D721Med (cell line): ENCODE measurements at regions not wholly inside any gene's neighbourhood (a gene's known extent, or its start where the extent isn't known, plus 50 kb on each side); places are given as distances from the start of the nearest gene placed in this dataset.

Experiments used
- DNase-seq: peaks from one replicate; pipeline ENCODE4 v3.0.0; 2011; ENCODE audit warnings: low spot score; ENCODE audit not compliant: insufficient read length
- FAIRE-seq: peaks from 2 replicates; lab custom pipeline; 2011; peaks lifted over from hg19 to GRCh38; lab: Jason Lieb, UNC
- TF ChIP-seq, protein P1 (sequence below): IDR thresholded peaks from 2 replicates; pipeline ENCODE4 v1.5.1; 2012; ENCODE audit warnings: mild to moderate bottlenecking, control low read depth; ENCODE audit not compliant: insufficient read depth; ENCODE audit errors: missing control alignments

DNA sequence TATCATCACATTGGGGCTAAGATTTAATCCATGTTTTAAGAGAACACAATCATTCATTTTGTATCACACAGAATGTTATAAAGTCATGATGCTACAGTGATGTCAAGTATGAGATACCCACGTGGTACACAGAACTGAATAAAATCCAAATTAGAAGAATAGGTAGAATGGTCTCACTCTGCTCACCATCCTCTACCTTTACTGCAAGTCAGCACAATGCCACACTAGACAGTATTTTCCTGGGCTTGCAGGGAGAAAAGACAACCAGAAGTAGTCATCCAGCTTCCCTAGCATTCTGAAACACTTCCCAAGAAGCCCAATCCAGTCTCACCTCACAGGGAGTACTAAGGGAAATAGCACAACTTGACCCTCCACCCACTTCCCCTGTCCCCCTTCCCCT is 856.2 kb upstream of the NRXN1 start:
- no peak for FAIRE-seq
- TF ChIP-seq, protein P1, sequence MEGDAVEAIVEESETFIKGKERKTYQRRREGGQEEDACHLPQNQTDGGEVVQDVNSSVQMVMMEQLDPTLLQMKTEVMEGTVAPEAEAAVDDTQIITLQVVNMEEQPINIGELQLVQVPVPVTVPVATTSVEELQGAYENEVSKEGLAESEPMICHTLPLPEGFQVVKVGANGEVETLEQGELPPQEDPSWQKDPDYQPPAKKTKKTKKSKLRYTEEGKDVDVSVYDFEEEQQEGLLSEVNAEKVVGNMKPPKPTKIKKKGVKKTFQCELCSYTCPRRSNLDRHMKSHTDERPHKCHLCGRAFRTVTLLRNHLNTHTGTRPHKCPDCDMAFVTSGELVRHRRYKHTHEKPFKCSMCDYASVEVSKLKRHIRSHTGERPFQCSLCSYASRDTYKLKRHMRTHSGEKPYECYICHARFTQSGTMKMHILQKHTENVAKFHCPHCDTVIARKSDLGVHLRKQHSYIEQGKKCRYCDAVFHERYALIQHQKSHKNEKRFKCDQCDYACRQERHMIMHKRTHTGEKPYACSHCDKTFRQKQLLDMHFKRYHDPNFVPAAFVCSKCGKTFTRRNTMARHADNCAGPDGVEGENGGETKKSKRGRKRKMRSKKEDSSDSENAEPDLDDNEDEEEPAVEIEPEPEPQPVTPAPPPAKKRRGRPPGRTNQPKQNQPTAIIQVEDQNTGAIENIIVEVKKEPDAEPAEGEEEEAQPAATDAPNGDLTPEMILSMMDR: no peak
- DNase-seq: no peak

DNA sequence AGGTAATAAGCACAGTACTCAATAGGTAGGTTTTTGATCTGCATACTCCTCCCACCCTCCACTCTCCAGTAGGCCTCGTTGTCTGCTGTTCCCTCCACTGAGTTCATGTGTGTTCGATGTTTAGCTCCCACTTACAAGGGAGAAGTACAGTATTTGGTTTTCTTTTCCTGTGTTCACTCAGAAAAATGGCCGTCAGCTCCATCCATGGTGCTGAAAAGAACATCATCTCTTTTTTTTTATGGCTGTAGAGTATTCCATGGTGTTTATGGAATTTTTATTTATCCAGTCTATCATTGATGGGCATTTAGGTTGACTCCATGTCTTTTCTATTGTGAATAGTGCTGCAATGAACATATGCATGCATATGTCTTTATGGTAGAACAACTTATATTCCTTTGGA is 849.7 kb upstream of the NRXN1 start:
- no peak for DNase-seq
- TF ChIP-seq, protein P1: no peak
- FAIRE-seq: no peak

DNA sequence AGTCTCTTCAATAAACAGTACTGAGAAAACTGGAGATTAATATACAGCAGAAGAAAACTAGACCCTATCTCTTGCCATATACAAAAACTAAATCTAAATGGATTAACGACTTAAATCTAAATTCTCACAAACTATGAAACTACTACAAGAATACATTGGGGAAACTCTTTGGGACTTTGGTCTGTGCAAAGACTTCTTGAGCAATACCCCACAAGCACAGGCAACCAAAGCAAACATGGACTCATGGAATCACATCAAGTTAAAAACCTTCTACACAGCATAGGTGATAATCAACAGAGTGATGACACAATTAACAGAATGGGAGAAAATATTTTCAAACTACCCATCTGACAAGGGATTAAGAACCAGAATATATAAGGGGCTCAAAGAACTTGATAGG is 848.2 kb upstream of the NRXN1 start:
- FAIRE-seq (no peak), DNase-seq (no peak)
- TF ChIP-seq, protein P1: no peak

DNA sequence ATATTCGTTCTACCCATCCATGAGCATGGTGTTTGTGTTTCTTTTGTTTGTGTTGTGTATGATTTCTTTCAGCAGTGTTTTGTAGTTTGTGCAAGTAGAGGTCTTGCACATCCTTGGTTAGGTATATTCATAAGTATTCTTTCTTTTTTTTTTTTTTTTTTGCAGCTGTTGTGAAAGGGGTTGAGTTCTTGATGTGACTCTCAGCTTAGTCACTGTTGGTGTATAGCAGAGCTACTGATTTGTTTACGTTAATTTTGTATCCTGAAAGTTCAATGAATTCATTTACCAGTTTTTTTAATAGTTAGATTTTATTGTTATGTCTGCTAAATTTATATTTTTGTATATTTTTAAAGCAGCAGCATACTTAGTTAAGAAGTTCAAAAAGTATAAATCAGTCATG is 834.4 kb upstream of the NRXN1 start:
- DNase-seq (no peak), FAIRE-seq (no peak)
- TF ChIP-seq, protein P1: no peak

DNA sequence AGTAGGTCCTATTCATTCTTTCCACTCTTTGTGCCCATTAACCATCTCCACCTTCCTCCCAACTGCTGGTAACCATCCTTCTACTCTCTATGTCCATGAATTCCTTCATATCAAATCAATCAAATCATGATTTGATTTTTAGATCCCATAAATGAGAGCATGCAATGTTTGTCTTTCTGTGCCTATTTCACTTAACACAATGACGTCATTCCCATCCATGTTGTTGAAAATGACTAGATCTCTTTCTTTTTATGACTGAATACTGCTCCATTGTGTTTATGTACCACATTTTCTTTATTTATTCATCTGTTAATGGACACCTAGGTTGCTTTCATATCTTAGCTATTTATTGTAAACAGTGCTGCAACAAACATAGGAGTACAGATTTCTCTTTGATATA is 827.3 kb upstream of the NRXN1 start:
- FAIRE-seq: no peak
- DNase-seq: no peak
- TF ChIP-seq, protein P1: no peak

DNA sequence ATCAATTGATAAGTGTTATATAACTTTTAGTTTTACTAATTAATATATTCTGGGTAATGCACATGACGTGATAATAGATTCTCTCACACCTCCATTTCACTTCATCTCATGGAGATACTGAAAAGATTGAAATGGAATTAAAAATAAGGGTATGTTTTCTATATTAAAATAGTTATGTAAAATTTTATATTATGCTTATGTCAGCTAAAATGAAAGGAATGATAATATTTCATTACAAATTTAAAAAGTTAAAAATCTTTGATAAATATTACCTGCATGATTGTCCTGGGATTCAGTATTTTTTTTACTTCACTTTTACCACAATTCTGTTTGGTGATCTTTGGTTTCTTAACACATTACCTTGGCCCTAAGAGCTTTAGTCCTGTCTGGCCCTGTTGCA is 823.8 kb upstream of the NRXN1 start:
- FAIRE-seq: no peak
- TF ChIP-seq, protein P1: no peak
- DNase-seq: no peak

DNA sequence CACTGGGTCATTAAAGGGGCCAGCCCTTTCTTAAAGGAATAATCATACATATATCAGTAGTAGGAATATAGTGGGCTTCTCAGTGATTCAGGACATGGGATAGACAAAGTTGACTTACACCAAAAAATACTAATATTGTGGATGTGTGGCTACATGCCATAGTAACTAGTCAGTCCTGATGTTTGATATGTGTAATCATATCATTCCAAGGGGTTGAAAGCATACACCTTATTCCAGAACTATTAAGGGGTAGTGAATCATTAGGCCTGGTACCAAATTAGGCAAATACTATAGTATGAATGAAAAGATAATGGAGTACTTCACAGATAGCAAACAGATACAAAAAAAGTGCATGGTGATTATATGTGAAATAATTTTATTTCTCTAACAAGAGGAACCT is 814.9 kb upstream of the NRXN1 start:
- no peak for FAIRE-seq
- TF ChIP-seq, protein P1: no peak
- DNase-seq: no peak
